HG02943 (cell line): ENCODE measurements at regions not wholly inside any gene's neighbourhood (a gene's known extent, or its start where the extent isn't known, plus 50 kb on each side); places are given as distances from the start of the nearest gene placed in this dataset.

ENCODE experiments used
- ATAC-seq: cut with Tn5 transposase; IDR thresholded peaks from one replicate; pipeline ENCODE4 v1.9.1; 2021; ENCODE audit warnings: mild to moderate bottlenecking, low read depth, moderate library complexity; ENCODE audit not compliant: unreplicated experiment

- no peak for ATAC-seq
These were observed 181.7 kb upstream of the S1PR3 start for GRCh38 chr9:88809355-88810161.

DNA sequence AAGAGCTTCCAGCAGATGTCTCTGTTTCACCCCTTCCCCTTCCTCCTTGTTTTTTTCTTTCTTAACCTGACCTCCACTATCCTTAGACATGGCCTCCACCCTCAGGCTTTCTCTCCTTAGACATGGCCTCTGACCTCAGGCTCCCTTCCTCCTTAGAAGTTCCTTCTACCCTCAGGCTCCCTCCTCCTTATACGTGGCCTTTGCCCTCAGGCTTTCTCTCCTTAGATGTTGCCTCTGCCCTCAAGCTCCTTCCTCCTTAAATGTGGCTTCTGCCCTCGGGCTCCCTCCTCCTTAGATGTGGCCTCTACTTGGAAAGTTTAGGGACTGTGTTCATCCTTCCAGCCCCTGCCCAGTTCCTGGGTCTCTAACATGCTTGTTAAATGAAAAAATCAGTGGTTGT is 180.4 kb upstream of the S1PR3 start:
- no peak for ATAC-seq

- ATAC-seq, result no peak
These were observed 179.8 kb upstream of the S1PR3 start for GRCh38 chr9:88811511-88811910.

GRCh38 chr9:88812938-88813637 is 178.2 kb upstream of the S1PR3 start:
- ATAC-seq, result no peak

GRCh38 chr9:88813638-88814209 is 177.5 kb upstream of the S1PR3 start:
- no peak for ATAC-seq

- ATAC-seq, result no peak
These were observed 176.7 kb upstream of the S1PR3 start for GRCh38 chr9:88814577-88814976.

DNA sequence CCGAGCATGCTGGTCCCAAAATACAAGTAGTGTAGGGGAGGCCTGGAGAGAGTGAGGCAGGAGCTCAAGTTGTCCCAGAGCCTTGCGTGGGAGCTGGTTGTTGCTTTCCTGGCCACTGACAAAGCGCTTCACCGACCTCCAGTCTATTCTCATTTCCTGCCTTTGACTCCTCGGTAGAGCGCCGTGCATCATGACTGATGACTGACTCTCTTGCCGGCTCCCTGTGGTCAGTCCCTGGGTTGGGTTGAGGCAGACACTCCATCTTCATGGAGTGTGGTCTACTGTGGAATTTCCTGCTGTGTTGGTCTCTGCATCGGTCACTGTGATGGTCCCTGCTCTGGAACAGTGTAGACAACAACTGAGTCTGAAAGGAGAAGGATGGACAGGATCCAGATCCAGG is 175.1 kb upstream of the S1PR3 start:
- no peak for ATAC-seq

GRCh38 chr9:88816591-88816990 is 174.7 kb upstream of the S1PR3 start:
- ATAC-seq, result no peak

GRCh38 chr9:88817628-88818027 is 173.6 kb upstream of the S1PR3 start:
- ATAC-seq, result no peak

DNA sequence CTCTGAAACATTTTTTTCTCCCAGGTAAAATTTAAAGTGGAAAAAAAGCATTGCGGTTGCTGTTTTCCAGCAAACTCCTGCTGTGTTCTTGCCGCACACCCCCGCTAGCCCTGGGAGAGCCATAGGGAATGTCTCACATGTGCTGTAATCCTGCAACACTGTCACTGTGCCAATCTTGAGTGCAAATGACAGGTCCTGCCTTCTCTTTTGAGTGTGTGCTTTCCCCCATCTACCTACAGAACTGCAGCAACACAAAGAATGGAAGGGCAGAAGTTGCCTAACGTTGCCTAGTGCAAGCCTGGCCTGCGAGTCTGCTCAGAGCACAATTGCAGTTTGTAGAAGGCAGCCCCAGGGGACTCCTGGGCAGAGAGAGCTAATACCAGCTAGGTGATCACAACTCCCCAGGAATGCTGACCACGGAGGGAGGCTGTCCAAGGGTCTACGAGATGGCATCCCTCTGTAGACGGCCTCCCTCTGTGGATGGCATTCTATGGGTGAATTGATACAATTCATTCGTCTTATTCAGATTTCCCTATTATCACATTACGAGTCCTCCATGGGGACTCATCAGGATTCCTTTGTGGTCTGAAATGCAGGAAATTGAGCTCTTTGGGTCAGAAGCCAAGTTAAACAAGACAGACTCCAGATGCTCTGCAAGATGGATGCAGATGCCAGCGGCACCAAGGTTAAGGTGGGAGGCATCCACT is 172.6 kb upstream of the S1PR3 start:
- ATAC-seq, result no peak

GRCh38 chr9:88819476-88819875 is 171.8 kb upstream of the S1PR3 start:
- ATAC-seq, result no peak

DNA sequence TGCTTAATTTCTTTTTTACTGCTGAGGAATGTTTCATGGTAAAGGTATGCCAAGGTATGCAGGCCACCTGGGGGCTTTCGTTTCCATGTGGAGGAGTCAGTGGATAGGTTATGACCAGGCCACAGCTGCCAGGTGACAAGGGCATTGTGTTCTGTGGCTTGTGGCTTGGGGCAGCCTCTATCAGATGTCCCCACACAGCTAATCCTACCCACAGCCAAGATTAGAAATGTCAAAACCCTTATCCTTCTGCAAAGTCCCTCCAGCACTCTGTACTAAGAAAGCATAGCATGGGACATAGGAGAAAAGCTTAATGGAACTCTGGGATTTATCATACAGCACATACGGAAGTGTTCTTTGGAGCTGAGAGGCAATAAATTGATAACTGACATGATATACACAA is 171.2 kb upstream of the S1PR3 start:
- ATAC-seq, result no peak

GRCh38 chr9:88821033-88821745 is 170.1 kb upstream of the S1PR3 start:
- ATAC-seq, result no peak

- no peak for ATAC-seq
These were observed 169.5 kb upstream of the S1PR3 start for GRCh38 chr9:88821746-88822106.

- ATAC-seq, result no peak
These were observed 166.6 kb upstream of the S1PR3 start for GRCh38 chr9:88824711-88825110.

- no peak for ATAC-seq
These were observed 165.1 kb upstream of the S1PR3 start for GRCh38 chr9:88826181-88826580.

- no peak for ATAC-seq
These were observed 164.5 kb upstream of the S1PR3 start for GRCh38 chr9:88826771-88827181.

GRCh38 chr9:88828018-88828417 is 163.2 kb upstream of the S1PR3 start:
- ATAC-seq, result no peak

DNA sequence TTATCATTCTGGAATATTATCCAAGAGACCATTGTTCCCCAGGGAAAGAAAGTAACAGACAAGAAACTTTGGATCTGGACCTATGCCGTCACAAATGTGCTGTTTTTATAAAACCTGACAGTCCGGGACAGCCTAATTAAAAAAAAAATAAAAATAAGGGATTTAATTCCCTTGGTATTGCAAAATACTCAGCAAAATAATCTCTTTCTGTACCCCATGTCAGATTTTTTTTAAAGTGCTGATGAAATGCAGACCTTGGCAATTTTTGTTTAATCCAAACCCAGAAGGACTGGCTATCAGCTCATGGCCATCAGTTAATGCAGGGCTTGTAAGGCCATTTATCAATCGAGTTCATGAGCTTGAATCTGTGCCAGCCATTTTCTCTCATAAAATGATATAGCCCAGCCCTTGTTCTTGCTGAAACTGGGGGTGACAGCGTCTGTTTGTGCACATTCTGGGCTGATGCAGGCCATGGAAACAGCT is 162.7 kb upstream of the S1PR3 start:
- ATAC-seq, result no peak

DNA sequence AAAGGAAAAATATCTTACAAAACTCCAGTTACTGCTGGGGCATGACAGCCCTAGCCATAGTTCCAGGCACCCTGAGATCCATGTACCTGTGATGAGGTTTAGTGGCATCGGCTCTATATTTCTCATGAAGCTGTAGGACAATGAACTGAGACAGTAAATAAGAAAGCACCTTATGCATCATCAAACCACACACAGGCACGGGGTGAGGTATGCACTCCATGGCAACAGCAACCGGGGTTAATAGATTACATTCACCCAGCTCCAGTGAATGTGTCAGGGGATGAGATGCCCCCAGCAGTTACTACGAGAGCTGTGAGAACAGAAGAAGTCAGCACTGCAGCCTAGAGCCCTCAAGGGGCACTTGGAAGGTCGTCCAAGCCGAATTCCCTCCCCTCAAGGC is 162.0 kb upstream of the S1PR3 start:
- no peak for ATAC-seq
